ENCODE measurements at regions not wholly inside any gene's neighbourhood (a gene's known extent, or its start where the extent isn't known, plus 50 kb on each side); places are given as distances from the start of the nearest gene placed in this dataset.
"Not testable (repeated sequence)": the region's sequence is repeated elsewhere in the genome, so short reads cannot be mapped to it uniquely, and the experiment has no call there.

GRCh38 chr5:163889369-163889768 is 383.9 kb downstream of the MAT2B start:
- Mint-ChIP-seq H3K9me3 (peaks cover 7% of the 10 kb centered on the region), H3K36me3 (no peaks in the 10 kb centered on the region), H3K27ac (no peak overlapping the region), H3K4me1 (no peaks in the 10 kb centered on the region), H3K4me3 (no peak overlapping the region)
- ATAC-seq (no peak), DNase-seq (ENCODE audit: low spot score in 2 of 2) (no peak)

GRCh38 chr5:163890261-163890660 is 384.8 kb downstream of the MAT2B start:
- no peak for ATAC-seq
- no peaks in the 10 kb centered on the region for H3K36me3 Mint-ChIP-seq
- no peaks in the 10 kb centered on the region for H3K4me1 Mint-ChIP-seq
- DNase-seq (ENCODE audit: low spot score in 2 of 2) = no peak
- peaks cover 7% of the 10 kb centered on the region for H3K9me3 Mint-ChIP-seq
- no peak overlapping the region for H3K4me3 Mint-ChIP-seq
- H3K27ac Mint-ChIP-seq = no peak overlapping the region

GRCh38 chr5:163893281-163893680 is 387.9 kb downstream of the MAT2B start:
- Mint-ChIP-seq H3K36me3 (no peaks in the 10 kb centered on the region), H3K27ac (no peak overlapping the region), H3K4me1 (peaks cover 6% of the 10 kb centered on the region), H3K9me3 (peaks cover 7% of the 10 kb centered on the region), H3K4me3 (no peak overlapping the region)
- DNase-seq (ENCODE audit: low spot score in 2 of 2) (no peak), ATAC-seq (no peak)

- ATAC-seq = peak; percentile 86
These were observed 389.2 kb downstream of the MAT2B start for GRCh38 chr5:163894645-163895044.

GRCh38 chr5:163898873-163899272 is 393.5 kb downstream of the MAT2B start:
- no peak for DNase-seq (ENCODE audit: low spot score in 2 of 2)
- H3K36me3 Mint-ChIP-seq = no peaks in the 10 kb centered on the region
- no peak for ATAC-seq

More at GRCh38 chr5:163894645-163895044, 389.2 kb downstream of the MAT2B start:
- Mint-ChIP-seq H3K36me3 (no peaks in the 10 kb centered on the region), H3K27ac (no peak overlapping the region), H3K4me1 (peaks cover 6% of the 10 kb centered on the region), H3K4me3 (no peak overlapping the region), H3K9me3 (peaks cover 7% of the 10 kb centered on the region)
- no peak for DNase-seq (ENCODE audit: low spot score in 2 of 2)

GRCh38 chr5:163907783-163908182 is 402.4 kb downstream of the MAT2B start:
- Mint-ChIP-seq H3K4me1 (peaks cover 15% of the 10 kb centered on the region), H3K9me3 (peaks cover 11% of the 10 kb centered on the region)
- DNase-seq (ENCODE audit: low spot score in 2 of 2); H3K4me3 Mint-ChIP-seq; H3K27ac Mint-ChIP-seq; H3K36me3 Mint-ChIP-seq: not testable (repeated sequence)
- ATAC-seq = peak; percentile 50

More at GRCh38 chr5:163898873-163899272, 393.5 kb downstream of the MAT2B start:
- Mint-ChIP-seq H3K9me3 (peaks cover 13% of the 10 kb centered on the region), H3K27ac (no peak overlapping the region), H3K4me3 (no peak overlapping the region), H3K4me1 (peaks cover 6% of the 10 kb centered on the region)

- H3K36me3 Mint-ChIP-seq = no peaks in the 10 kb centered on the region
- no peak overlapping the region for H3K27ac Mint-ChIP-seq
- DNase-seq (ENCODE audit: low spot score in 2 of 2) (no peak), ATAC-seq (no peak)
- peaks cover 7% of the 10 kb centered on the region for H3K9me3 Mint-ChIP-seq
- H3K4me3 Mint-ChIP-seq = no peak overlapping the region
- H3K4me1 Mint-ChIP-seq = peaks cover 15% of the 10 kb centered on the region
These were observed 402.8 kb downstream of the MAT2B start for GRCh38 chr5:163908253-163908652.

- ATAC-seq = no peak
- no peaks in the 10 kb centered on the region for H3K36me3 Mint-ChIP-seq
- no peak overlapping the region for H3K27ac Mint-ChIP-seq
- peaks cover 7% of the 10 kb centered on the region for H3K9me3 Mint-ChIP-seq
- no peak for DNase-seq (ENCODE audit: low spot score in 2 of 2)
- H3K4me1 Mint-ChIP-seq = peaks cover 15% of the 10 kb centered on the region
- H3K4me3 Mint-ChIP-seq = no peak overlapping the region
These were observed 404.8 kb downstream of the MAT2B start for GRCh38 chr5:163910226-163910625.

- H3K27ac Mint-ChIP-seq = no peak overlapping the region
- ATAC-seq = no peak
- H3K9me3 Mint-ChIP-seq = peaks cover 5% of the 10 kb centered on the region
- H3K4me3 Mint-ChIP-seq = no peak overlapping the region
- peaks cover 24% of the 10 kb centered on the region for H3K4me1 Mint-ChIP-seq
- H3K36me3 Mint-ChIP-seq = no peaks in the 10 kb centered on the region
- DNase-seq (ENCODE audit: low spot score in 2 of 2) = no peak
These were observed 406.6 kb downstream of the MAT2B start for GRCh38 chr5:163912046-163912445.

- H3K27ac Mint-ChIP-seq = no peak overlapping the region
- H3K4me3 Mint-ChIP-seq = no peak overlapping the region
- peaks cover 7% of the 10 kb centered on the region for H3K9me3 Mint-ChIP-seq
- H3K36me3 Mint-ChIP-seq = no peaks in the 10 kb centered on the region
- peaks cover 17% of the 10 kb centered on the region for H3K4me1 Mint-ChIP-seq
- ATAC-seq = no peak
- DNase-seq (ENCODE audit: low spot score in 2 of 2) = no peak
These were observed 408.1 kb downstream of the MAT2B start for GRCh38 chr5:163913548-163913947.

GRCh38 chr5:163914910-163915309 is 409.5 kb downstream of the MAT2B start:
- no peak overlapping the region for H3K4me3 Mint-ChIP-seq

GRCh38 chr5:163915481-163915961 is 410.1 kb downstream of the MAT2B start:
- Mint-ChIP-seq H3K9me3 (peaks cover 13% of the 10 kb centered on the region), H3K4me1 (peaks cover 16% of the 10 kb centered on the region), H3K36me3 (no peaks in the 10 kb centered on the region), H3K27ac (peak overlapping the region; percentile 63), H3K4me3 (peak overlapping the region; percentile 11)
- no peak for DNase-seq (ENCODE audit: low spot score in 2 of 2)
- peak; percentile 27 for ATAC-seq

More at GRCh38 chr5:163914910-163915309, 409.5 kb downstream of the MAT2B start:
- Mint-ChIP-seq H3K4me1 (peaks cover 16% of the 10 kb centered on the region), H3K9me3 (peaks cover 13% of the 10 kb centered on the region), H3K27ac (no peak overlapping the region), H3K36me3 (no peaks in the 10 kb centered on the region)
- DNase-seq (ENCODE audit: low spot score in 2 of 2) (no peak), ATAC-seq (peak; percentile 45)

GRCh38 chr5:163916376-163916775 is 411.0 kb downstream of the MAT2B start:
- Mint-ChIP-seq H3K4me1 (peaks cover 16% of the 10 kb centered on the region), H3K36me3 (no peaks in the 10 kb centered on the region), H3K4me3 (no peak overlapping the region), H3K9me3 (peaks cover 13% of the 10 kb centered on the region), H3K27ac (peak overlapping the region; percentile 63)
- no peak for DNase-seq (ENCODE audit: low spot score in 2 of 2)
- ATAC-seq = peak; percentile 77

GRCh38 chr5:163916861-163917260 is 411.4 kb downstream of the MAT2B start:
- Mint-ChIP-seq H3K4me1 (peaks cover 16% of the 10 kb centered on the region), H3K9me3 (peaks cover 13% of the 10 kb centered on the region), H3K27ac (peak overlapping the region; percentile 63), H3K4me3 (no peak overlapping the region), H3K36me3 (no peaks in the 10 kb centered on the region)
- ATAC-seq (no peak), DNase-seq (ENCODE audit: low spot score in 2 of 2) (no peak)

- H3K36me3 Mint-ChIP-seq = no peaks in the 10 kb centered on the region
- DNase-seq (ENCODE audit: low spot score in 2 of 2) (no peak), ATAC-seq (peak; percentile 82)
- H3K4me3 Mint-ChIP-seq = peak overlapping the region; percentile 4
- H3K9me3 Mint-ChIP-seq = peaks cover 13% of the 10 kb centered on the region
- peak overlapping the region; percentile 24 for H3K27ac Mint-ChIP-seq
- peaks cover 16% of the 10 kb centered on the region for H3K4me1 Mint-ChIP-seq
These were observed 412.3 kb downstream of the MAT2B start for GRCh38 chr5:163917747-163918146.

GRCh38 chr5:163934990-163935389 is 429.6 kb downstream of the MAT2B start:
- H3K36me3 Mint-ChIP-seq = not testable (repeated sequence)
- H3K9me3 Mint-ChIP-seq = peaks cover 15% of the 10 kb centered on the region

GRCh38 chr5:163938595-163938994 is 433.2 kb downstream of the MAT2B start:
- Mint-ChIP-seq H3K36me3 (no peaks in the 10 kb centered on the region), H3K4me1 (no peaks in the 10 kb centered on the region), H3K9me3 (peaks cover 12% of the 10 kb centered on the region), H3K27ac (no peak overlapping the region), H3K4me3 (no peak overlapping the region)
- ATAC-seq (no peak), DNase-seq (ENCODE audit: low spot score in 2 of 2) (no peak)

More at GRCh38 chr5:163934990-163935389, 429.6 kb downstream of the MAT2B start:
- H3K27ac Mint-ChIP-seq; H3K4me3 Mint-ChIP-seq; DNase-seq (ENCODE audit: low spot score in 2 of 2); ATAC-seq; H3K4me1 Mint-ChIP-seq: not testable (repeated sequence)
